Skin epidermis (tissue), 12 donors: ENCODE measurements at regions not wholly inside any gene's neighbourhood (a gene's known extent, or its start where the extent isn't known, plus 50 kb on each side); places are given as distances from the start of the nearest gene placed in this dataset.
"Not testable (repeated sequence)": the region's sequence is repeated elsewhere in the genome, so short reads cannot be mapped to it uniquely, and the experiment has no call there.

Source experiments
- H3K27ac ChIP-seq, 21 experiments: fragments of 200-600 bp; sonication (generic) in 11 of 21; one replicate each; pipeline ENCODE4 v1.5.0; 2020; ENCODE audit warnings: mild to moderate bottlenecking in 3 of 21, inconsistent platforms in 2 of 21, moderate library complexity in 2 of 21
- H3K4me3 ChIP-seq, 7 experiments: fragments of 200-600 bp; sonication (generic) in 2 of 7; one replicate each; pipeline ENCODE4 v1.5.0; 2020; ENCODE audit warnings: inconsistent platforms in 2 of 7, mild to moderate bottlenecking in 2 of 7, moderate library complexity in 1 of 7

DNA sequence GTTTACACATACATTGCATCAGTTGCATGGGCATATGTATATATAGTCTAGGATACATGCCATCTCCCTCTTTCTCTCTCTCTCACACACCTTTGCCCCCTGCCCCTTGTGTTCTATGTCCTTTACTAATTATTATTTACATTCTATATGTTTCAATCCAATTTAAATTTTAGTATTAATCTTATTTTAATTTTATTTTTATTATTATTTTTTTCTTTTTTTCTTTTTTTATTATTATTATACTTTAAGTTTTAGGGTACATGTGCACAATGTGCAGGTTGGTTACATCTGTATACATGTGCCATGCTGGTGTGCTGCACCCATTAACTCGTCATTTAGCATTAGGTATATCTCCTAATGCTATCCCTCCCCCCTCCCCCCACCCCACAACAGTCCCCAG is 421.1 kb downstream of the CCER1 start:
- not testable (repeated sequence) for H3K27ac ChIP-seq, H3K4me3 ChIP-seq

DNA sequence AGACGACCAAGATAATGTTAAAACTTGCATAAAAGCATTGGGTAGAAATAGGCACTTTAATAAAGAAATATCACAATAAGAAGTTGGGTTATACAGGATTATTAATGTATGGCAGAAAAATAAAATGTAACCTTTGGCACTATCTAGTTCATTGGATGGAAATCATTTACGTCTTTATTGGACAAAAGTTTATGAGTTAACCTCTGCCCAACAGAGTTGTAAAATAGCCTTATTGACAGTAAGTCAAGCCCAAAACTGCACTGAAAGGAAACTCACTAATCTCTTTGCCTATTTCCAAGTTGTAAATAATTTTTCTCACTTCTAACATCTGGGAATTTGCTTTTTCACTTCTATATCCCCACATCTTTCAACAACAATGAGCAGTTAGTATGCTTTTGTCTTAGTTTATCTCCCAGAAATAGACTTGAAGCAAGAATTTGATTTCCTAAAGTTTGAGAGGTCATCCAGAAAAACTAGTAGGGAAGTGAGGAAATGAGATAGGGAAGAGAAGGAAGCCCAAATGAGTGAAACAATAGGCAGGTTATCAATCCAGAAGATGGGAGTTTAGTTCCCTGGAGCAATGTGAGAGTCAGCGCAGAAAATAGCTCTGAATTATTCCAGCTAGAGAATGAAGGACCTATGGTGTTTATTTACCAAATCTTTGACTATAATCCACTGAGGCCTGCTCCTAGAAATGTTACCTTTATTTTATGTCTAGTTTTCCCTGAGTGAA is 434.8 kb downstream of the CCER1 start:
- no peak overlapping the region for H3K27ac ChIP-seq
- H3K4me3 ChIP-seq = no peak overlapping the region

DNA sequence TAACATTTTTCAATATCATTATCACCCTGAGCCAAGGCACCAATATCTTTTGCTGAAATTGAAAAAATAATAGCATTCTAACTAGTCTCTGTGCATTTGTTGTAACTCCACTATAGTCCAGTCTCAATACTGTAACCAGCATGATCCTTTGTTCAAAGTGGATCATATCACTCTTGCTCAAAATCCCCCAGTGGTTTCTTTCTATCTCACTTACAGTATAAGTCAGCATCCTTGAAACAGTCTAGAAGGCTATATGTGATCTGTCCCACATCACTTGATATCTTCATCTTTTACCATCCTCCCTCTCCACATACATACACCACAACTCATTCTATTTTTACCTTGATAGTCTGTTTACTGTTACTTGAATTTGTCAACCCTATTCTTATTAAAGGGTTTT is 435.7 kb downstream of the CCER1 start:
- Histone ChIP-seq H3K27ac (no peak overlapping the region), H3K4me3 (no peak overlapping the region)

DNA sequence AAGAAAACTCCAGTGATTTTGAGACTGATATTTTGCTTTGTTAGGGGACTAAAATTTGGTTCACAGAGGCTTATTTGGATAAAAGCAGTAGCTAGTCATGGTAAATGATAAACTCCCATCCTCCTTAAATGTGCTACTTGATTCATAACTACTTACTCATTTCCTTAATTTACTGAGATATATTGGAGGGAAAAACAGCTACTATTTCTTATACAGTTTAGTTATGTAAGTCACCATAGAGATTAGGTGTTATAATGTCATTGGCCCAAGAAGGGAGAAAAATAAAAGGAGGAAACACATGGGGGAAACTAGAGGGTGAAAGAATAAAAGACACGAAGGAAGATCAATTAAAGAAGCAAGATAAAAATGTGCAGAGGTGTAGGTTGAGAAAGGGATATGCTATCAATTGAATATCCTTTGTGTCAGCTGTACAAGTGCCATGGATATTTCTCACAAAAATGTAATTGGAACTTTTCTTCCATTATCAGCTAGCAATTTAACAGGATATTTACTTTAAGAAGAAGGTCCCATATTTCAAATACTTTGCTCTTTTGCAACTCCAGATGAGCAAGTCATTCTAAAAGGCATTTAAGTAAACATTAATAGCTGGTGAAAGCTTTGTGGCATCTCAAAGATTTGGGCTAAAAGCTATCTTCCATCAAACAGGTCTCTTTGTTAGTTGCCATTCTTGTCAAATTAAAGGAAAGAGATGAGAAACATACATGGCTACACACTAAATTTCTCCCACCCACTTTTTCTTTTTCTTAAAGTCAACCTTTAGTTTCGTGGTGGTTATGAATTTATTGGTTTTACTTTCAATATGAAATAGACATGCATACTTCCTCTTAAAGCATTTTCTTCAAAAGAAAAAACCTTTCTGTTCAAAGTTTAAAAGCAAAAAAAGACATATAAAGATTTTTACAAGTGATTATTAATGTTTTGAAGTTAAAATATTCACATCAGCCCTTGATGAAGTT is 439.5 kb downstream of the CCER1 start:
- no peak overlapping the region for H3K4me3 ChIP-seq
- peak overlapping the region in 2 of 21 experiments; percentile 28 to 38 for H3K27ac ChIP-seq

DNA sequence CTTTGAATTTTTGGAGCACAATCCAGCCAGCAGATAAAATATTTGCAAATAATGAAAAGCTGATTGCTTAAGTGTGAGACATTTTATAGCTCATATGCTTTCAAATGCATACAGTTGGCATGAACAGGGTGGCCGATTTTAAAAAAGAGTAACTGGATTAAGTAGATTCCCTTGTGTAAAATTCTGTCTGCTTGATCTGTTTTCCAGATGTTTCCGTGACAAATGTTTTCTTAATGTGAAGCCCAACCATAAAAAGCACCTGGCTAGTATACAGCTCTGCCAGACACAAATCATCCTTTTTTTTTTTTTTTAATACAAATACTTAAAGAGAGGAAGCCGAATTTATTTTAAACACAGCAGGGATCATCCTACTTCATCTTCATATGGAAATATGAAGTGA is 440.7 kb downstream of the CCER1 start:
- H3K27ac ChIP-seq = no peak overlapping the region

DNA sequence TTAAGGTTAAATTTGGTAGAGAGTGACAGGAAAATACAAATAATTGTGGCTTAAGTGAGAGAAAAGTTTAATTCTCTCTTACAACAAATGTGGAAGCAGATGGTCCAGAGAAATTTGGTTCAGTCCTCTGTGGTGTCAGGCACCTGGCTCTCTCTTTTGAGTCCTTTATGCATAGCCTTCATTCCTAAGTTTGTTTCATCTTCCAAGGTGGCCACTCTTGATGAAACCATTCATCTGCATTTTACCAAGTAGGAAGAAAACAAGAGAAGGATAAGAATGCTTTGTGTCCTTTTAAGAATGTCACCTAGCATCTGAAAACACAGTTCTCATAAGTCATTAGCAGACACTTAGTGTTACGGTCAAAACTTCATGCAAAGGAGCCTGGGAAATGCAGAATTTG is 442.5 kb downstream of the CCER1 start:
- Histone ChIP-seq H3K27ac (no peak overlapping the region), H3K4me3 (no peak overlapping the region)

More for the DNA sequence above, 440.7 kb downstream of the CCER1 start:
- H3K4me3 ChIP-seq = no peak overlapping the region

DNA sequence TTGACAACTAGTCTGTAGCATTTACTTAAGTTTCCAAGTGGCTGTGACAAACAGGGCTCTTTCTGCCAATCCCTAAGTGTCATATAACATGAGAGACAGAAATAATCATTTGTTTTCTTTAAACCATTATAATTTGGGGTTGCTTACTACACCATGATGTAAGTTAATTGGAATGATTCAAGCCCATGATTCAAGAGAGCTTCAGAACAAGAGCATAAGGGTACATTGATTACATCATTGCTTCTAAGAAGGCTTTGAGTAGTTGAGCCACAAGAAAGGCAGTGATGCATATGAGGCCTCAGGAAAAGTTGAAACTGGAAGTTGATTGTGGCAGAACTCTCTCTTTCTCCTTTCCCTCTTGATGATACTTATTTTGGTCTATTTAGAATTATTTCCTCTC is 444.0 kb downstream of the CCER1 start:
- H3K27ac ChIP-seq = no peak overlapping the region
- H3K4me3 ChIP-seq = no peak overlapping the region

DNA sequence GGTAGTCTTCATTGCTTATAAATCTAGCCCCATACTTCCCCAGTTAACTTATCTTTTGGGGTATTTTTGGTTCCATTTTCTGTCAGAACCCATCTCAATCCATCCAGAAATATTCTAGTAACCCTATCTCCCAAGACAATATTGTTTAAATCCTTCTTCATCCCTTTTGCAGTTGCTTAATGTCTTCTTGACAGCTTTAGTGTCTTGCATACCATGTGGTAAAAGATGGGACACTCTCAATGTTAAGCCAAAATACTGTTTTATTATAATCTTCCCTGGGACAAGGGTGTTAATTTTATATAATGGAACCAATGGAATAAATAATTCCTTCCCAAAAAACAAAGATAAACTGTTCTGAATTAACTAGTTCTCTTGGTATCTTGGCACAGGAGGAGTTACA is 450.2 kb downstream of the CCER1 start:
- H3K4me3 ChIP-seq = no peak overlapping the region

DNA sequence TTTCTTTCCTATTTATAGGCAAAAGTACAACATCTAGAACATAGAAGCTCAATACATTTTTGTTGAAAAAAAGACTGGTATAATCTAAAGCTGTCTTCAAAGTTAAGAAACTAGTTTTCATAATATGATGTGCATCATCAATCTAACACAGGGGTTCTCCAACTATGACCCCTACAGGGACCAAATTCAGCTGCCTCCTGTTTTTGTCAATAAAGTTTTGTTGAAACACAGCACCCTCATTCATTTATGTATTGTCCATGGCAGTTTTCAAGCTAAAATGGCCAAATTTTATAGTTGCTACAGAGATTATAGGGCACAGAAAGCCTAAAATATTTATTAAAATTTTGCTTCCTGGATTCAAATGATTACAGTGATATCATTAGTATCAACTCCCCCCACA is 452.9 kb downstream of the CCER1 start:
- Histone ChIP-seq H3K4me3 (no peak overlapping the region), H3K27ac (no peak overlapping the region)

More for the DNA sequence above, 450.2 kb downstream of the CCER1 start:
- H3K27ac ChIP-seq = no peak overlapping the region

DNA sequence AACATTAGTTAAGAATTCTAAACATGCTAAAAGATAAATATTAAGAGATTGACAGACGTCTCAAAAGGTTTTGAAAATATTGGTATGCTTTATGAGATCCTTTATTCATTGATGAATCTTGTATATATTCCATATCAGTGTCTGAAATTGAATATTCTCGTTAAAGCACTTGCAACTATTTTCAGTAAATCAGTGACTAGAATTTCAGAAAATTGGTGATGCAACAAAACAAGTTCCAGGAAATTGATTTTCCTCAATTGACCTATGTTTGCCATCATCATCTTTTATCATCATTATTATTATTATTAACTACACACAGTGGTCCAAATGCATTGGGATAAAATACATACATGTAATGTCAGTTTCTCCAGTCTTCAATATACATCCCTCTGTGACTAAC is 453.6 kb downstream of the CCER1 start:
- H3K4me3 ChIP-seq = no peak overlapping the region
- no peak overlapping the region for H3K27ac ChIP-seq

DNA sequence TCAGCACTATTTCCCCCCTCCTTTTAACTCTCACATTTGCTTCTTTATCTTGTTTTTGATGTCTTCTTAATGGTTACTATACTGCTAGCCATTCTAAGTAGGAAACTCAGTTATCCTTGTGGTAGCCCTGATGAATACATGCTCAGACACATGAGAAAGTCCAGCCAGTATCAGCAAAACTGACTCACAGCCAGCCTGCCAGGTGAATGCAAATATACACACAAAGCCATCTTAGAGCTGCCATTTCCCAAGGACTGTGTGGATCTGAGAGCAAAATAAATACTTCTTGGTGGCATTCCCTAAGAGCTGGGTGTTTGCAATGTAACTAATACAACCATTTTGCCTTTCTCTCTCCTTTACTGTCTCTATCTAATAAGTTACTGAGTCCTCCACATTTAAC is 455.2 kb downstream of the CCER1 start:
- Histone ChIP-seq H3K4me3 (no peak overlapping the region), H3K27ac (no peak overlapping the region)

DNA sequence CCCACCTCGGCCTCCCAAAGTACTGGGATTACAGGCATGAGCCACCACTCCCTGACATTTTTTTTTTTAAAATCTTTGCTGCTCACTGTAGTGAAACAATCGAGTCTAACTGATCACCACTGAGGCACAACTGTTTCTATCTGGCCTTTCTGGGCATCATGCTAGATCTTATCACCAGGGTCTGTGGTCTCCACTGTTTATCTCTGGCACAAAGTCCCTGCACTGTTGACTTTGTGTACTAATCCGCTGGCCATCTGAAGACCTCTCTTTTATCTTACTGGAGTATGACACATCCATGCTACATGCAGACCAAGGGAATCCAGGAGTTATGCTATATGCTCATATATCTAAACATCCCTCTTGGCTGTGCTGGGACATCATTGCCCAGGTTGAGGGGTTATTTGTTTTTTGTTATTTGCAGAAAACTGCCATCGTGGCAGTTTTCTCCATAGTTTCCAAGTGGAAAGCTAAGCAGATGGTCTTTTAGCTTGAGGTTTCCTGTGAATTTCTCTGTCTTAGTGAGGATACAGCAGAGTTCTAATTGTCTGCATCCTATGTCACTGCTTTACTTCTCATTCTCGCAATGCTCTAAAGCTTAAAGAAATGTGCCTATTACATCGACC is 456.9 kb downstream of the CCER1 start:
- Histone ChIP-seq H3K4me3 (no peak overlapping the region), H3K27ac (no peak overlapping the region)

DNA sequence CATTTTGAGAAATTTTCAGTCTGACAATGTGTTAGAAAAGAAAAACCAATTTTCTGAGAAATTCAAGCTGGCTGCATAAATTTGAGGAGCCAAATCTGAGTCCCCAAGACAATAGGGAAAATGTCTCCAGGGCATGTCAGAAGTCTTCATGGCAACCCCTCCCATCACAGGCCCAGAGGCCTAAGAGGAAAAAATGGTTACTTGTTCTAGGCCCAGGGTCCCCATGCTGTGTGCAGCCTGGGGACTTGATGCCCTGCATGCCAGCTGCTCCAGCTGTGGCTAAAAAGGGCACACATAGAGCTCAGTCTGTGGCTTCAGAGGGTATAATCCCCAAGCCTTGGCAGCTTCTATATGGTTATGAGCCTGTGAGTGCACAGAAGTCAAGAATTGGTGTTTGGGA is 464.6 kb downstream of the CCER1 start:
- no peak overlapping the region for H3K4me3 ChIP-seq
- no peak overlapping the region for H3K27ac ChIP-seq

DNA sequence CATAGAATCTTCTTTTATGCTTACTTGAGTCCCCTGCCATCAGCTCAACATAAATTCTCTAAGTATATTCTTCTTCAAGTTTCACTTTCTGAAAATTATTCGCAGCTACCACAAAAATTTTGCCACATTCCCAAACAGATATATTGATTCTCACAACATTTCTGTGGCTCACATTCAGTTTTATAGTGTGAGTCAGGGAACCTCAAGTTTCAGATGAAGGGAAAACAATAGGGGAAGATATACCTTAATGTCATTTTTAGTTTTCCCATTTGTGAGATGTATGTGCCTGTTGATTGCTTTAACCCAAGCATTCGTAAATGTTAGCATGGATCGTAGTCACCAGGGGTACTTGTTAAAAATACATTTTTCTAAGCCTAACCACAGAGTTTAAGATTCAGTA is 465.8 kb downstream of the CCER1 start:
- Histone ChIP-seq H3K4me3 (no peak overlapping the region), H3K27ac (no peak overlapping the region)

DNA sequence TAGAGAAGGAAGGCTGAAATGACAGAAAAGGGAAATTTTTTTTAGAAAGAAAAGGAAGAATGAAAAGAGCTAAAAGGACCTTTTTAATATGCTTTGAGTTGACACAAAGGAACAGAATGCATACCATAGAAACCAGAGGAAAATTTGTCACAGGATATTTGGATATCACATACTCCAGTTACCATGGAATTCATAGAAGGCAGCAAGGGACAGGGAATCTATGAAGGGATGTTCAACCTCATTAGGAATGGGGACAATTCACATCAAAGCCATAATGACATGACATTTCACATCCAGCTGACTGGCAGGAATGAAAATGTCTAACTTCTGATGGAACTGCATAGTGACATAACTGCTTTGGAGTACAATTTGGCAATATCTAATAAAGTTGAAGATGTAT is 469.4 kb downstream of the CCER1 start:
- H3K4me3 ChIP-seq = no peak overlapping the region
- no peak overlapping the region for H3K27ac ChIP-seq

DNA sequence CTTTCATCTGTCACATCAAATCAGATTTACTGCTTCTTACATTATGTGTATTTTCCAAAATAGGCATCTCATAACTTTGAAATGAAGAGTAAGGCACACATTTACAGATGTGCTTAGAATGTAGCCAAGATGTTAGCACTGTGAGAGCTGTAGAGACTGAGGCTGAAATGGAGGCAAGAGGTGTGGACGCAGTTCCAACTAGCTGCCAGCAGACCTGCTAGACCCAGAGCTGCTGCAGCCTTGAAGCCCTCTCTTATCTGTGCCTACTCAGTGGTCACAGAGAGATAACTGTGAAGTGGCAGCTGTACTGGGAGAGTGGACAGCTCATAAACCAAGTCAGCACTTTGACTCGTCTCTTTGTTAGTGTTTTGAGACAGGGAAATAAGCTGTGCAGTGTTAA is 470.9 kb downstream of the CCER1 start:
- no peak overlapping the region for H3K27ac ChIP-seq
- no peak overlapping the region for H3K4me3 ChIP-seq

DNA sequence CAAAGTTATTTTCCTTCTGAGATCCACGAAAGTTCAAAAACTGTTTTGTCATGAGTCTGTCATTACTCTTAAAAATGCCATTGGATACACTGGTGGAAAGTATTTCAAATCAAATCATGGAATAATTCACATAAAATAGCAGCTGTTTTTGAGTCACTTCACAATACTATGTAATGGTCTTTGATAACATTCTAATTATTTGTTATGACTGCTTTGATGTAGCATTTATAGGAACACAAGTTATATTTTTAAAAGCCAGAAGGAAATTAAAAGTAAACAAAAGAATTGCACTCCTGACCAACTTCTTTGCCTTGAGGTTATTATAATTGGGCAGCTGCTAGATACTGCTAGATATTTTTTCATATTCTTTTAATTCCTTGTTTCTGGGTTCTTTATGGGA is 473.2 kb downstream of the CCER1 start:
- Histone ChIP-seq H3K27ac (no peak overlapping the region), H3K4me3 (no peak overlapping the region)

DNA sequence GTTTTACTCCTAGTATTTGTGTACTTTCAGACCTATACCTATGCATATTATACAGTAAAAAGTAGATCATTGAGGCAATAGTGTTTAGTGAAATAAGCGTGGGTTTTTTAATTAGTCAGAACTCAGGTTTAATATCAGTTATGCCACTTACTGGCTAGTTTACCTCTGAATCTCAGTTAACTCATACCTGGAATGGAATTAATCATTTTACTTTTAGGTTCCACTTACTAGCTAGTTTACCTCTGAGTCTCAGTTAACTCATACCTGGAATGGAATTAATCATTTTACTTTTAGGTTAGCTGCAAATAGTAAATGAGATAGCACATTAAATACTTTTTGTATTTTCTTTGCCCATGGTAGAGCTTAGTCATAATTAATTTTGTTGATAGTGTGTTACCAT is 475.7 kb downstream of the CCER1 start:
- no peak overlapping the region for H3K4me3 ChIP-seq
- no peak overlapping the region for H3K27ac ChIP-seq

DNA sequence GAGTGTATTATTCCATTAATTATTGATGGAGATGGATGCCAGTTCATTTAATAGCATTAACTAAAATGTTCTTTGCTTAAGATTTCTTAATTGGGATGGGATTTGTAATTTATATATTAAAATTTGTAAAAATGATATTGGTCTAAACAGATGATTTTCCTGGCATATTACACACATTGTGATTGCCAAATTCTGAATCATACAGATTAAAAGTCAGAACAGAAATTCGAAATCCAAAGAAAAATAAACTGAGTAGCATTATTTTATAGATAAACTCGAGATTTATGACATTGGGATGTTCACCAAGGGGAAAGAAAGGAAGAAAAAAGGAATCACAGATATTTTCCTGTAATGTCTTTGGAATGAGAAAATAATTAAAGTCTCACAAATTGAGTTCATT is 481.1 kb downstream of the CCER1 start:
- no peak overlapping the region for H3K27ac ChIP-seq
- H3K4me3 ChIP-seq = no peak overlapping the region

DNA sequence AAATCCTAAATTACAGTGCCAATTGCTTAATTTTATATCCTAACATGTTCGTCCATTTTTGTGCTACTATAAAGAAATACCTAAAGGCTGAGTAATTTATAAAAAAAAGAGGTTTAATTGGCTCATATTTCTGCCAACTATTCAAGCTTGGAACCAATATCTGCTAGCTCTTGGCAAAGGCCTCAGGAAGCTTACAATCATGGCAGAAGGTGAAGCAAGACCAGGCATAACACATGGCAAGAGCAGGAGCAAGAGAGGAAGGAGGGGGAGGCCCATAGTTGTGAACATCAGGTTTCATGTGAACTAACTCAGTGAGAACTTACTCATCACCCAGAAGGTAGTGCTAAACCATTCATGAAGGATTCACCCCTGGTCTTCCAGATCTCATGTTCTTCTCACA is 494.3 kb downstream of the CCER1 start:
- Histone ChIP-seq H3K27ac (no peak overlapping the region), H3K4me3 (no peak overlapping the region)

DNA sequence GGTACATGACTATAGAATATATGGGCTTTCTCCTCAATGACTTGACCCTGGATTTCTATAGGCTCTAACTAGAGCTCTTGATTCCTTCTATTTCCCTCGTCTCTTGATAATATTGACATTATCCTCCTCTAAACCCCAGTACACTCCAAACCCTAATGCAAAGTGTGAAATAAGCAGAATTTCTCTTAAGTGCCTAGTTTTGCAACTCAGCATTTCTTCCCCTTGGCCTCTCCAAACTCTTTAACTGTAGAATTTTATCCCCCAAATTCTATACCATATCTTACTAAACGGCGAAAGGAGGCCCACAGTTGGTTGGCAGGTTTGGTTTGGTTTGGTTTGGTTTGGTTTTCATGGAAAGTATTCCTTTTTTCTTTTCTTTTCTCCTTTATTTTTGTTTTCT is 498.7 kb downstream of the CCER1 start:
- Histone ChIP-seq H3K27ac (no peak overlapping the region), H3K4me3 (no peak overlapping the region)
